Thyroid gland (tissue), 4 donors: ENCODE measurements at regions not wholly inside any gene's neighbourhood (a gene's known extent, or its start where the extent isn't known, plus 50 kb on each side); places are given as distances from the start of the nearest gene placed in this dataset.

ENCODE experiments used
- DNase-seq, 2 donors: peaks; one replicate each; pipeline ENCODE4 v3.0.0-alpha.2; 2019
- H3K27ac ChIP-seq, 3 donors: fragments of 200-600 bp; sonication (generic); 1 replicate in 2 of 3; 2 replicates in 1 of 3; pipeline ENCODE4 v1.5.1; 2016 to 2019; ENCODE audit warnings: mild to moderate bottlenecking in 1 of 3, moderate library complexity in 1 of 3
- H3K27me3 ChIP-seq: fragments of 200-600 bp; sonication (generic); one replicate; pipeline ENCODE4 v1.5.1; 2019
- H3K36me3 ChIP-seq, 2 donors: fragments of 200-600 bp; sonication (generic); one replicate each; pipeline ENCODE4 v1.5.1; 2016 to 2019
- H3K4me1 ChIP-seq, 2 donors: fragments of 200-600 bp; sonication (generic); one replicate each; pipeline ENCODE4 v1.5.1; 2017 to 2019
- H3K4me3 ChIP-seq, 3 donors: fragments of 200-600 bp; sonication (generic); replicated peaks in 1 of 3; 1 replicate in 2 of 3; 2 replicates in 1 of 3; pipeline ENCODE4 v1.5.1; 2016; ENCODE audit warnings: mild to moderate bottlenecking in 1 of 3
- H3K9me3 ChIP-seq: fragments of 200-600 bp; sonication (generic); one replicate; pipeline ENCODE4 v1.5.1; 2017
- POLR2A ChIP-seq, 2 donors: fragments of 450-650 bp; IDR thresholded peaks; one replicate each; pipeline ENCODE4 v1.6.1; 2017; ENCODE audit warnings: antibody characterized with exemption in 2 of 2, mild to moderate bottlenecking in 2 of 2, moderate library complexity in 1 of 2
- WGBS, 2 donors: methylation state at CpG; one replicate each; pipeline ENCODE4 v1.1.5; 2017; 5-methylcytosine and 5-hydroxymethylcytosine counted together
- intact Hi-C: fragments of 100-400 bp; cut with DNase I; formaldehyde crosslinking; loops from one replicate; pipeline ENCODE4 v1.15.1; 2023
- TF ChIP-seq, protein P1 (sequence below), 6 experiments: fragments of 200-600 bp in 3 of 6; fragments of 450-650 bp in 3 of 6; sonication (generic) in 3 of 6; IDR thresholded peaks; one replicate each; pipeline ENCODE4 v1.5.1; 2016 to 2019; ENCODE audit warnings: antibody characterized with exemption in 6 of 6, mild to moderate bottlenecking in 2 of 6, inconsistent platforms in 1 of 6, moderate library complexity in 1 of 6

DNA sequence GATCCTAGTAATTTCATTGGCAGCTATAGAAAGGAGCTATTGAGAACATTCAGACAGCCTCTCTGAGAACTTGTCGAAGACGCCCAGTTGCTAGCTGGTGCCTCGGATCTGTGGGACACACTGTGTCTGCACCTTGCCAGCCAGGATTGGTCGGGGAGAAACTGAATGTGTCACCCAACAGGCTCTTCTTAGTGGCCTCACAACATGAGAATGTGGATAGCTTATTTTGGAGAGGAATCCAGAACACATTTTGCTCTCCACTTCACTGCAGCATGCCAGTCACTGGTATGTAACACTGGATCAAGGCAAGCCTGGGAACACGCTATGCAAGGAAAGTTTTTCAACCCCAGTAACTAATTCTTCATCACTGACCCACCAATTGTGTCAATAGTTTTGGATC lies 89.5 kb upstream of the TRPC3 start:
- Histone ChIP-seq H3K27me3 (no peaks in the 10 kb centered on the region), H3K36me3 (no peaks in the 10 kb centered on the region), H3K27ac (no peak overlapping the region), H3K4me3 (no peak overlapping the region), H3K9me3 (no peaks in the 10 kb centered on the region), H3K4me1 (peaks cover 13 to 36% of the 10 kb centered on the region in 2 donors)
- WGBS, 2 donors = 41 to 47% methylated on average over 5 of the region's 5 CpGs
- peak; percentile 45 to 66 for DNase-seq
- intact Hi-C loops = no loop called here
- TF ChIP-seq POLR2A (IDR thresholded peaks at IDR 0.05) = no peak
- TF ChIP-seq, protein P1, sequence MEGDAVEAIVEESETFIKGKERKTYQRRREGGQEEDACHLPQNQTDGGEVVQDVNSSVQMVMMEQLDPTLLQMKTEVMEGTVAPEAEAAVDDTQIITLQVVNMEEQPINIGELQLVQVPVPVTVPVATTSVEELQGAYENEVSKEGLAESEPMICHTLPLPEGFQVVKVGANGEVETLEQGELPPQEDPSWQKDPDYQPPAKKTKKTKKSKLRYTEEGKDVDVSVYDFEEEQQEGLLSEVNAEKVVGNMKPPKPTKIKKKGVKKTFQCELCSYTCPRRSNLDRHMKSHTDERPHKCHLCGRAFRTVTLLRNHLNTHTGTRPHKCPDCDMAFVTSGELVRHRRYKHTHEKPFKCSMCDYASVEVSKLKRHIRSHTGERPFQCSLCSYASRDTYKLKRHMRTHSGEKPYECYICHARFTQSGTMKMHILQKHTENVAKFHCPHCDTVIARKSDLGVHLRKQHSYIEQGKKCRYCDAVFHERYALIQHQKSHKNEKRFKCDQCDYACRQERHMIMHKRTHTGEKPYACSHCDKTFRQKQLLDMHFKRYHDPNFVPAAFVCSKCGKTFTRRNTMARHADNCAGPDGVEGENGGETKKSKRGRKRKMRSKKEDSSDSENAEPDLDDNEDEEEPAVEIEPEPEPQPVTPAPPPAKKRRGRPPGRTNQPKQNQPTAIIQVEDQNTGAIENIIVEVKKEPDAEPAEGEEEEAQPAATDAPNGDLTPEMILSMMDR (IDR thresholded peaks at IDR 0.05) = no peak

DNA sequence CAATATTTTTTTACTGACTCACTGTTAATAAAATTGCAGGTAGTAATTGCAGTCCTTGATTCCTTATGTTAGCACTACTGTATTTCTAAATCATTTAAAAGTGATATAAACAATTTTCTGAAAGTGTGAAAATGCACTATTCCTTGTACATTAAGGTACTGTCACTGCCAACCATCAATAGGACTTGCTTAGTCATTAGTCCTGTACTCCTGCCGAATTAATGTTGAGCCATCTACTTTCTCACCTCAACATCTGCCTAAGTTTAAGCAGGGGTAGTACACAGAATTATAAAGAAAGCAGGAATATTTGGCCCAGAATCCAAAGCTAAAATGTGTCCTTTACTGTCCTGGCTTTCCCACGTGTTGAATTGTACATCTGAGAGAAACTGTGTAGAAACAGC lies 87.0 kb upstream of the TRPC3 start:
- no peak for DNase-seq
- H3K4me3 ChIP-seq = no peak overlapping the region
- H3K27me3 ChIP-seq = no peaks in the 10 kb centered on the region
- H3K4me1 ChIP-seq = peaks cover 6 to 24% of the 10 kb centered on the region in 2 donors
- H3K9me3 ChIP-seq = no peaks in the 10 kb centered on the region
- 12 to 36% methylated on average over 2 of the region's 2 CpGs for WGBS, 2 donors
- no peak for TF ChIP-seq POLR2A (IDR thresholded peaks at IDR 0.05)
- TF ChIP-seq, protein P1 (IDR thresholded peaks at IDR 0.05) = no peak
- no peak overlapping the region for H3K27ac ChIP-seq
- intact Hi-C loops = no loop called here
- no peaks in the 10 kb centered on the region for H3K36me3 ChIP-seq

DNA sequence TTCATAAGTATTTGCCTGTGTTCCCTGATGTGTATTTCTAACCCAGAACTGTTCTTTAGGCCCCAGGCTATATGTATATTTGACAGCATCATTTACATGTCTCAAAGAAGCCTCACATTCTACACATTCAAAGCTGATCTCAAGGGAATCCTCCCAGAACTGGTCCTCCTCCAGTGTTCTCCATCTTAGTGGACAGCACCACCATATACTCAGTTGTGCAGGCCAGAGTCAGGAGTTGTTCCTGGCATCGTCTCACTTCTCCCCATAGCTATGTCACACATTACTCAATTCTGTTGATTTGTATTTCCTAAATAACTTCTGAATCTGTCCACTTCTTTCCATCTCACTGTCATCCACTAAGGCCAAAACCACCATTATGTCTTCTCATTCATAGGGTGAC lies 82.8 kb upstream of the TRPC3 start:
- 69 to 89% methylated on average over 1 of the region's 1 CpG for WGBS, 2 donors
- intact Hi-C loops = no loop called here
- H3K4me1 ChIP-seq = peaks cover 0 to 3% of the 10 kb centered on the region in 2 donors
- no peaks in the 10 kb centered on the region for H3K27me3 ChIP-seq
- no peak for TF ChIP-seq POLR2A (IDR thresholded peaks at IDR 0.05)
- TF ChIP-seq, protein P1 (IDR thresholded peaks at IDR 0.05) = no peak
- no peaks in the 10 kb centered on the region for H3K36me3 ChIP-seq
- H3K4me3 ChIP-seq = no peak overlapping the region
- no peaks in the 10 kb centered on the region for H3K9me3 ChIP-seq
- no peak overlapping the region for H3K27ac ChIP-seq
- no peak for DNase-seq

DNA sequence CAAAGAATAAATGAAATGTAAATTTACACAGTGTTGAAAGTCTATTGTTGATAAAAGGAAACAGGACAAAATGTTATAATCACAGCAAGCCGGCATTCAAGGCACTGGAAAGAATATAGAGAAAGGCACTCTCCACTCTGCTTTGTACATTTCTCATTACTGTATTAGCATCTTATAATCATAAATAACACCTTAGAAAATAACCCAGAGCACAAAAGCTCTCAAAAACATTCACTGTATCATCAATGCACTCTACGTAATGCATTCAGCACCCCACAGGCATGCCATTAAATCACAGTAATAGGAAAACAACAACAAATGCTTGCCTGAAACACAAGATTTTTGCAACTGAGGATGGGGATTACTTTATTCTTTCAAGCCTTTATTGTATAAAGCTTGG lies 75.3 kb upstream of the TRPC3 start:
- Histone ChIP-seq H3K9me3 (no peaks in the 10 kb centered on the region), H3K36me3 (no peaks in the 10 kb centered on the region), H3K27ac (no peak overlapping the region), H3K4me1 (no peaks in the 10 kb centered on the region), H3K4me3 (no peak overlapping the region), H3K27me3 (no peaks in the 10 kb centered on the region)
- no peak for TF ChIP-seq POLR2A (IDR thresholded peaks at IDR 0.05)
- TF ChIP-seq, protein P1 (IDR thresholded peaks at IDR 0.05) = no peak
- DNase-seq = no peak
- intact Hi-C loops = no loop called here
- 84 to 87% methylated on average over 2 of the region's 2 CpGs for WGBS, 2 donors

DNA sequence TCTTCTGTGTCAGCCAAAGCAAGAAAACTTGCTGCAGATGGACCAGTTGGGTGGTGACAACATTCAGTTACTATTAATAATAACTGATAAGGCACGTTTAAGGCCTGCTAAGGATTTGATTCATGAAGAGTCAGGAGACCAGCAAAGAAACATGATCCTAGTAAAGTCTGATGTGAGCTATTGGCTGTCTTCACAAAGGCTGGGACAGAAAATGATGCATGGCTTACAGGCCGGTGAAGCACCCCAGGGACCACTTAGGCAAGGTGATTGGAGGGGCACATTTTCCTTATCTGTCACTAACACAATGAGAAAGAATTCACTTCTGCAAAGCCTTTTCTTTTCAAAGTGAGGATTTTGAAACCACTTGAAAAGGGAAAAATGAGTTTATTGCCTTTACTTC lies 65.4 kb upstream of the TRPC3 start:
- Histone ChIP-seq H3K9me3 (no peaks in the 10 kb centered on the region), H3K36me3 (no peaks in the 10 kb centered on the region), H3K27me3 (no peaks in the 10 kb centered on the region), H3K4me3 (no peak overlapping the region), H3K4me1 (no peaks in the 10 kb centered on the region), H3K27ac (no peak overlapping the region)
- intact Hi-C loops = no loop called here
- WGBS, 2 donors = 48 to 49% methylated on average over 2 of the region's 2 CpGs
- TF ChIP-seq, protein P1 (IDR thresholded peaks at IDR 0.05) = no peak
- no peak for TF ChIP-seq POLR2A (IDR thresholded peaks at IDR 0.05)
- no peak for DNase-seq
